ENCODE measurements at regions not wholly inside any gene's neighbourhood (a gene's known extent, or its start where the extent isn't known, plus 50 kb on each side); places are given as distances from the start of the nearest gene placed in this dataset.

- no peaks in the 10 kb centered on the region for H4K20me1 ChIP-seq (ENCODE audit: control insufficient read depth, extremely low read depth, insufficient read depth, low read length)
- no peak for TF ChIP-seq CTCF (conservative IDR thresholded peaks at IDR 0.05 in 1 of 2, IDR thresholded peaks at IDR 0.05 in 1 of 2; ENCODE audit: low read depth in 1 of 2, low read length in 2 of 2)
- TF ChIP-seq EZH2 (IDR thresholded peaks at IDR 0.05; ENCODE audit: low read length, missing control alignments) = no peak
- no peak overlapping the region for H3K4me3 ChIP-seq (replicated peaks in 1 of 4; ENCODE audit: control extremely low read depth in 1 of 4, insufficient read depth in 1 of 4, low read depth in 3 of 4, low read length in 4 of 4)
- H3K27me3 ChIP-seq (ENCODE audit: control insufficient read depth, insufficient read depth, low read length) = no peaks in the 10 kb centered on the region
- no peaks in the 10 kb centered on the region for H3K9me3 ChIP-seq (ENCODE audit: control insufficient read depth, insufficient read depth, low read depth, low read length)
- no peaks in the 10 kb centered on the region for H3K79me2 ChIP-seq (ENCODE audit: control insufficient read depth, insufficient read depth, low read length)
- H3K4me1 ChIP-seq (ENCODE audit: control insufficient read depth, extremely low read depth, insufficient read depth, low read length) = no peaks in the 10 kb centered on the region
- H3K27ac ChIP-seq (ENCODE audit: insufficient read depth, low read length) = no peak overlapping the region
- H3K9ac ChIP-seq (ENCODE audit: insufficient read depth, low read length) = no peak overlapping the region
- peak in 1 of 2 donors; percentile 10 for DNase-seq (ENCODE audit: low read depth in 2 of 2)
- no peak overlapping the region for H3K4me2 ChIP-seq (ENCODE audit: extremely low read depth, insufficient read depth, low read length)
- H2AFZ ChIP-seq (ENCODE audit: low read length) = no peak overlapping the region
- H3K36me3 ChIP-seq (ENCODE audit: control insufficient read depth, insufficient read depth, low read length) = no peaks in the 10 kb centered on the region
Observed at GRCh38 chr3:78349571-78349970, 1309.7 kb downstream of the ROBO2 start.

- H2AFZ ChIP-seq (ENCODE audit: low read length) = no peak overlapping the region
- H3K9ac ChIP-seq (ENCODE audit: insufficient read depth, low read length) = no peak overlapping the region
- H3K27me3 ChIP-seq (ENCODE audit: control insufficient read depth, insufficient read depth, low read length) = no peaks in the 10 kb centered on the region
Observed at GRCh38 chr3:78351334-78351733, 1311.4 kb downstream of the ROBO2 start.

GRCh38 chr3:78353231-78353630 is 1313.3 kb downstream of the ROBO2 start:
- H3K79me2 ChIP-seq (ENCODE audit: control insufficient read depth, insufficient read depth, low read length) = no peaks in the 10 kb centered on the region
- no peak overlapping the region for H3K27ac ChIP-seq (ENCODE audit: insufficient read depth, low read length)
- H4K20me1 ChIP-seq (ENCODE audit: control insufficient read depth, extremely low read depth, insufficient read depth, low read length) = no peaks in the 10 kb centered on the region
- TF ChIP-seq CTCF (conservative IDR thresholded peaks at IDR 0.05 in 1 of 2, IDR thresholded peaks at IDR 0.05 in 1 of 2; ENCODE audit: low read depth in 1 of 2, low read length in 2 of 2) (no peak), EZH2 (IDR thresholded peaks at IDR 0.05; ENCODE audit: low read length, missing control alignments) (no peak)
- no peaks in the 10 kb centered on the region for H3K27me3 ChIP-seq (ENCODE audit: control insufficient read depth, insufficient read depth, low read length)
- H3K4me1 ChIP-seq (ENCODE audit: control insufficient read depth, extremely low read depth, insufficient read depth, low read length) = no peaks in the 10 kb centered on the region
- no peak for DNase-seq (ENCODE audit: low read depth in 2 of 2)
- H3K9me3 ChIP-seq (ENCODE audit: control insufficient read depth, insufficient read depth, low read depth, low read length) = no peaks in the 10 kb centered on the region
- H2AFZ ChIP-seq (ENCODE audit: low read length) = no peak overlapping the region
- no peak overlapping the region for H3K9ac ChIP-seq (ENCODE audit: insufficient read depth, low read length)
- no peaks in the 10 kb centered on the region for H3K36me3 ChIP-seq (ENCODE audit: control insufficient read depth, insufficient read depth, low read length)
- no peak overlapping the region for H3K4me2 ChIP-seq (ENCODE audit: extremely low read depth, insufficient read depth, low read length)
- H3K4me3 ChIP-seq (replicated peaks in 1 of 4; ENCODE audit: control extremely low read depth in 1 of 4, insufficient read depth in 1 of 4, low read depth in 3 of 4, low read length in 4 of 4) = no peak overlapping the region

More at GRCh38 chr3:78351334-78351733, 1311.4 kb downstream of the ROBO2 start:
- TF ChIP-seq CTCF (conservative IDR thresholded peaks at IDR 0.05 in 1 of 2, IDR thresholded peaks at IDR 0.05 in 1 of 2; ENCODE audit: low read depth in 1 of 2, low read length in 2 of 2) = no peak
- TF ChIP-seq EZH2 (IDR thresholded peaks at IDR 0.05; ENCODE audit: low read length, missing control alignments) = no peak
- Histone ChIP-seq H3K4me3 (replicated peaks in 1 of 4; ENCODE audit: control extremely low read depth in 1 of 4, insufficient read depth in 1 of 4, low read depth in 3 of 4, low read length in 4 of 4) (no peak overlapping the region), H3K27ac (ENCODE audit: insufficient read depth, low read length) (no peak overlapping the region), H3K4me2 (ENCODE audit: extremely low read depth, insufficient read depth, low read length) (no peak overlapping the region), H3K36me3 (ENCODE audit: control insufficient read depth, insufficient read depth, low read length) (no peaks in the 10 kb centered on the region), H3K9me3 (ENCODE audit: control insufficient read depth, insufficient read depth, low read depth, low read length) (no peaks in the 10 kb centered on the region), H4K20me1 (ENCODE audit: control insufficient read depth, extremely low read depth, insufficient read depth, low read length) (no peaks in the 10 kb centered on the region), H3K79me2 (ENCODE audit: control insufficient read depth, insufficient read depth, low read length) (no peaks in the 10 kb centered on the region), H3K4me1 (ENCODE audit: control insufficient read depth, extremely low read depth, insufficient read depth, low read length) (no peaks in the 10 kb centered on the region)
- peak in 1 of 2 donors; percentile 11 for DNase-seq (ENCODE audit: low read depth in 2 of 2)

Data from fibroblast of lung (primary cell).